RKO (cell line): ENCODE measurements at regions not wholly inside any gene's neighbourhood (a gene's known extent, or its start where the extent isn't known, plus 50 kb on each side); places are given as distances from the start of the nearest gene placed in this dataset.

Experiments
- DNase-seq: peaks from one replicate; pipeline ENCODE4 v3.0.0-alpha.2; 2016; ENCODE audit warnings: low spot score

DNA sequence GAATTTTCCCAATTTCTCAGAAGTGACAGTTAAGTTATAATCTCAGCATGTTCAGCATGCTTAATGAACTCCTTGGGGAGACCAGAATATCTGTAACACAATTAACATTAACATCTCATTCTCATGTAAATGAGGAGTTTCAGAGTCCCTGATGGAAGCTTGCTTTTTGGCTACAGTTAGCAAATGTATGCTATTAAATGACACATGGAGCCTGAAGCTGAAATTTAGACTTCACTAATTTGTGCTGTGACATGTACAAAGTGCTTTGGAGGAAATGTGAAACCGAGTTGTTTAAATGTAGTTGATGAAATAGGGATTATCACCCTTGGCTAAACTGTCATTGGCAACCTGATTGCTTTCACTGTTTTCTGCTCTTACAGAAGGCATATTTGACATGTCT lies 2265.1 kb upstream of the PCDH20 start:
- no peak for DNase-seq

- no peak for DNase-seq
Observed at GRCh38 chr13:63671296-63671695, 2255.6 kb upstream of the PCDH20 start.

DNA sequence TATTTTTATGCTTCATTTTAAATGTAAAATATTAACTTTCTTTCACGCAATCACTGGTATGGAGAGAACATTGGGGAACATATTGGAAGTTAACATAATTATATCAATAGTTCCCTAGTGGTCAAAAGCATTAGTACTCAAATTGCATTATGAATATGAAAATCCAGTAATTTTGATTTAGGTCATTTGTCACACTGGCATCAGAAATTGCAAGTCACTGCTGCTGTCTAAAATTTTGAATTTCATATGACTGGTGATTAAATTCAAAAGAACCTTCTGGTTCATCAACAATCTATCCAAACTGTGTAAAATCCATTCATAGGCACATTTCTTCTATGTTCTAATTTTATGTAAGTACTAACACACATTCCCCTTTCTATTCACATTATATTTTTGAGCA lies 2235.7 kb upstream of the PCDH20 start:
- DNase-seq: no peak

- no peak for DNase-seq
Observed at GRCh38 chr13:63643543-63643942, 2227.9 kb upstream of the PCDH20 start.

GRCh38 chr13:63636316-63636993 lies 2220.8 kb upstream of the PCDH20 start:
- DNase-seq: peak; percentile 39

DNA sequence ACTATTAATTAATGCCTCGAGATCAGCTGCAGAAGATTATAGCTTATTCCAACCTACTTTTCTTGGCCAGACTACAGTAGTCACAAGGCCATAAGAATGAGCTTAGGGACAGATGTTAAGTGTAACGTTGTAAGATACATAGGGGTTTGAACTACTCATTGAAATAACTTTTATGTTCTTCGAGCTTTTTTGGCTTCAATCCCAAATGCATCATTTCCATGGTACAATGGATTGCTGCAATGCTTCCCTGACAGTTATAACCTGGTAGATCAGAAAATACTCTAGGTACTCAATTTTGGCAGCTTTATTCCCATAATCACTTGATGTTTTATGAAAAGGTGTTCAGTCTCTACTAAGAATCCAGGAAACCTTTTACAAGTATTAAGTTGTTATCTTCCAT lies 2216.7 kb upstream of the PCDH20 start:
- no peak for DNase-seq

GRCh38 chr13:63631006-63631405 lies 2215.4 kb upstream of the PCDH20 start:
- DNase-seq: no peak

DNA sequence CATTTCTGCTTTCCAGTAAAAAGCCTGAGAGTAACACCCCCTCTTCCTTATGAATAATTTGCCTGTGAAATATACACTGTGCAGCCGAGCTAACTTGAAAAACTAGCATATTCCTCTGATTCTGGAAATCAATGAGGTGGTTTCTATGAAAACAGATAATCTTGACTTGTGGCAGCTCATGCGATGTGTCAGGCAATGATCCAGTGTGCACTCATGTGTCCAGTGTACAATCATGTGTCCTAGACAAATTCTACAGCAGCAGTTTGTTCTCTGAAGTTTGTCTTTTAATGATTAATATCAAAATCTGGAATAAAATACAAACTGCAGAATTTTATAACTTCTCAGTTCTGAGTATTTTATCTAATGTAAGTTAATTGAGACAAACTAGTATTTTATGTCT lies 2213.9 kb upstream of the PCDH20 start:
- no peak for DNase-seq

GRCh38 chr13:63628310-63628709 lies 2212.7 kb upstream of the PCDH20 start:
- DNase-seq: no peak

- DNase-seq: peak; percentile 65
Observed at GRCh38 chr13:63625869-63626268, 2210.2 kb upstream of the PCDH20 start.

DNA sequence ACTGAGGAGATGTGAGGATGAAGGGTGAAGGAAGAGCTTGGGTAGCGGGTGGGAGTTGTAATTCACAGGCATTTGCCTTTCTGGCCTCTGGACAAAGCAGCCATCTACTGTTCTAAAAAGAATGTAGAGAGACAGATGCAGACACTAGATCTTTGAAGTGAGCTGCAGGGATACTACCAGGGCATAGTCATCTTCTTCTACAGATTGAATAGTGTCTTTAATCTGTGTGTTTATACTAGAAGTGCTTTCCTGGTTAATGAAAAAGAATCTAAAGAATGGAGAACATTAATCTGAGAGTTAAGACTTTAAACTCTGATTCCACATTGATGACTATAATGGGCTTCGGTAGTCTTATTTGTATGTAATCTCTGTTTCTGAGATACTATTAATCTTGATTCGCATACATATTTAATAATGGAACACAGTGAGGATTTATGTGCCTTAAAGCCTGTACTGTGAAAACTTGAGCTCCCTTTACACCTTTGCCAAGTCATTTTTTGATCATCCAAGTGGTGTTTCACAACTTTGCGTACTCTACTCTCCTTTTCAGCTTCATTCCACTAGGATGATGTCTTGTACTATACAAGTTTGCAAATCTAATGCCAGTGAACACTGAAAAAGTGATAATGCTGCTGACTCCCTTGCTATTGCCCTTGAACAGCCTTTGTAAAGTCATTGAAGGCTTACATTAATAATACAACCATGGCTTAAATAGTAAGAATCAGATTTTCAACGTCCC lies 2199.4 kb upstream of the PCDH20 start:
- no peak for DNase-seq

DNA sequence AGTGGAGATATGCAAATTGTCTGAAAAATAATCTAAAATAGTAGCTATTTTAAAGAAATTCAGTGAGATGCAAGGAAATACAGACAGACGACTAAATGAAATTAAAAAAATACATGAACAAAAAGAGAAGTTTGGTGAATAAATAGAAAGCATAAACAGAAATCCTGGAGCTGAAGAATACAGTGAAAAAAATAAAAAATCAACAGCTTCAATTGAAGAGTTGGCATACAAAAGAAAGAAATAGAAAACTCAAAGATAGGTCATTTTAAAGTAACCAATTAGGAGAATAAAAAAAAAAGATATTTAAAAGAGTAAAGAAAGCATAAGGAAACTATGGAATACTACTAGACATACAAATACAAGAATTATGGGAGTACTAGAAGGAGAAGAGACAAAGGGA lies 2191.5 kb upstream of the PCDH20 start:
- no peak for DNase-seq

DNA sequence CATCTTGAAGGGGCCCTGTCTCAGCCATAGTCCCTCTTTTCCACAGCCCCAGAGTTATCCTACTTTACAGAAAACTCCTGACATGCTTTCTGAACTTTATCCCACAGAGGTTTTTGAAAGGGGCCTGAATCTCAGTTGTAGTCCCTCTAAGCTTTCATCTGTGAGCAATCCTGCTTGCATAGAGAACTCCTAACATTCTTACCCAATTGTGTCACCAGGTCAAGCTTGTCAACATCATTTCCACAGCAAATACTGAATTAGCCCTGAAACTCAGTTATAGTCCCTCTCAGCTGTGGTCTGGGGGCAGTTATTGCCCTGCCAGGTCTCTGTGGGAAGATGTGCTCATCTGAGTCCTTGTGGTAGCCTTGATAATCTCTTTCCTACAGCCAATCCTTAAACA lies 2190.3 kb upstream of the PCDH20 start:
- no peak for DNase-seq

- no peak for DNase-seq
Observed at GRCh38 chr13:63605403-63605802, 2189.8 kb upstream of the PCDH20 start.

GRCh38 chr13:63595811-63596210 lies 2180.2 kb upstream of the PCDH20 start:
- DNase-seq: no peak

DNA sequence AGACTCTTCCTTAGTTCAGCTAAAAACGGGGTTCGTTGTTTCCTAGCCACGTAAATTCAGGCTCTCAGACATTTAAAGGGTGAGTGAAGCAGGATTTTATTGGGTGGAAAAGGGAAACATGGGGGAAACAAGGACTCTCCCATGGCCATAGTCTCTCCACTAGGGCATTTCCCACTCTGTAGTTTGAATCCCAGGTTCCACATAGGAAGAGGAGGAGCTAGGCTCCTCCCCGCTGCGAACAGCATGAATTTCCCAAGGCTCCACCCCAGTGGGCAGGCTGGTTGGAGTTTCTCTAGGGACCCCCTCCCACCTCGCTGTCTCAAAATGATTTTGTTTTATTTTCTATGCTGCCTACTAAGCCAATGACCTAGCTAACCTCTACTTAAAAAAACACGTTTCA lies 2170.8 kb upstream of the PCDH20 start:
- no peak for DNase-seq

DNA sequence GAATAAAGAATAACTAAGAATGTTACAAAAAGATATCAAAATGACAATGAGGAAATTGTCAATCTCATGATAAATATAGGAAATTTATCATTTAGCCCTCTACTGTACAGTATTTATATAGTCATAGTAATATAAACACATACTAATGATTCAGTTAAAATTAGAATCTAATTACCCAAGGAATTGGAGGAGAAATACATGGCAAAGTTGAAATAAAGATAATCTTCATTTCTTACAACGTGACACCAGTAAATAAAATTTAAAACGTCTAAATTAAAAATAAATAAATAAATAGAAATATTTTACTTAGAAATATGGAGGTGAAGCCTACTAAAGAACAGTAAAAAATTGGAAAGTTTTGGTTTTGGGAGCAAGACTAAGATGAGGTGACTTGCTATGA lies 2163.1 kb upstream of the PCDH20 start:
- no peak for DNase-seq

- no peak for DNase-seq
Observed at GRCh38 chr13:63567031-63567430, 2151.4 kb upstream of the PCDH20 start.

DNA sequence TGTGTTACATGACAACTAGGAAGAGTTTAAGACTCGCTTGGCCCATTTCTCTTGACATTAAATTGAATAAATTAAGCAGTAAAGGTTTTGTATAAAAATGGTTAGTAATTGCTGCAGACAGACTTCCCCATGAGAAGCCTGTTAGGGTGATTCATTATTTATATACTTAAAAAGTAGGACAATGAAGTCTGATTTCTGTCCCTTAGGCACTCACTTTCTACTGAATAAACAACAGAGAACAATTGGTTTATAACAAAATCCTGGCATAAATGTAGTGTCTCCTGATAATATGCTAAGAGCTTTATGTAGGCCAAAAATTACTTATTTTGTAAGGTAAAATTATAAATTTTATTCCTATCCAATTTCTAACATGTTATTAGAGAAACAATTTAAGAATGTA lies 2138.5 kb upstream of the PCDH20 start:
- no peak for DNase-seq

GRCh38 chr13:63551731-63552130 lies 2136.1 kb upstream of the PCDH20 start:
- DNase-seq: no peak

DNA sequence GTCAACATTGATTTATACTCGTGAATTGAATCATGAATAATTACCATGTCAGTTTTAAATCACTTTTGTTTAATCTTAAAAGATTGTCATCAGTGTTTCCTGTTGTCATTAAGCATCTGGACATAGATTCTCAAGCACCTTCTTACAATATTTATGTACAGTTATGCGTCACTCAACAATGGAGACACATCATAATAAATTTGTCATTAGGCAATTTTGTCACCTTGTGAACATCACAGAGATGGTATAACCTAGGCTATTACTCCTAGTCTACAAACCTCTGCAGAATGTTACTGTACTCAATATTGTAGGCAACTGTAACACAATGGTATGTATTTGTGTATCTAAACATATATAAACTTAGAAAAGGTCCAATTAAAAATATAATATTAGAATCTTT lies 2130.9 kb upstream of the PCDH20 start:
- DNase-seq: no peak

DNA sequence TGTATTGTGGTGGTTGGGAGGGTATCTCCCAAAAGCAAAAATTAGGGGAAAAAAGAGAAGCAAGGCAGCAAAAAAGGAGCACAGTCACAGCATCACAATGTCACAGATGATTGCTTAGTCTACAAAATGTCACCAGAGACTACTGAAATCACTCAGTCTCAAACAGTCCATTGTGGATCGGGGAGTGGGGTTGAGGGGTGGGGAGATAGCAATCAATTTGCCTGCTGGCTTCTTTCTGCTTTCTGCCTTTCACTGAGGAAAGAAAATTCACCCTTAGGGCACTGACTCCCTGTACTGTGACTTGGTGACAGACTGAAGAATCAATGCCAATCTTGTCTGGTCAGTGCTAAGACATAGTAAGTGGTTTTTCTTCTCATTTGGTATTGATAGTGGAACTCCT lies 2127.1 kb upstream of the PCDH20 start:
- no peak for DNase-seq

DNA sequence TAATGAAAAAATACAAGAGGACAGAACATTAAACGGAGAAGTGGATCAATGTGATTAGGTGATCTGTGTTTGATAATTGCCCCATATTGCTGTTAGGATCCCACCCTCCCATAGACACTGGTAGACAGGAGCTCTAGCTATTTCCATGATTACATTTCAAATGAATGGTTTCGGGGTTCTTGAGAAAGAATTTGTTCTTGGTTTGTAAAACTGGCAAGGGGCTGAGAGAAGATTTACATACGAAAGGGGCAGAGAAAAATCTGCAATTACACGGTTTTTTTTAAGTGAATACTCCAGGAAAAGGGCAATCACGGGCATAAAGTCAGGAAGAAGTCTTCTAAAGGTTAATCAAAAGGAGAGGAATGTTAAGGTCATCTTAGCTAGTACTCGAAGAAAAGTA lies 2125.7 kb upstream of the PCDH20 start:
- no peak for DNase-seq

GRCh38 chr13:63540061-63540460 lies 2124.4 kb upstream of the PCDH20 start:
- DNase-seq: no peak
